ENCODE measurements at regions not wholly inside any gene's neighbourhood (a gene's known extent, or its start where the extent isn't known, plus 50 kb on each side); places are given as distances from the start of the nearest gene placed in this dataset.

GRCh38 chr15:47548231-47548630 is 169.1 kb upstream of the SEMA6D start:
- no peak for DNase-seq

GRCh38 chr15:47548986-47549385 is 168.3 kb upstream of the SEMA6D start:
- DNase-seq = no peak

GRCh38 chr15:47551079-47551478 is 166.2 kb upstream of the SEMA6D start:
- no peak for DNase-seq

- DNase-seq = no peak
Measured at GRCh38 chr15:47551546-47551945, 165.8 kb upstream of the SEMA6D start.

DNA sequence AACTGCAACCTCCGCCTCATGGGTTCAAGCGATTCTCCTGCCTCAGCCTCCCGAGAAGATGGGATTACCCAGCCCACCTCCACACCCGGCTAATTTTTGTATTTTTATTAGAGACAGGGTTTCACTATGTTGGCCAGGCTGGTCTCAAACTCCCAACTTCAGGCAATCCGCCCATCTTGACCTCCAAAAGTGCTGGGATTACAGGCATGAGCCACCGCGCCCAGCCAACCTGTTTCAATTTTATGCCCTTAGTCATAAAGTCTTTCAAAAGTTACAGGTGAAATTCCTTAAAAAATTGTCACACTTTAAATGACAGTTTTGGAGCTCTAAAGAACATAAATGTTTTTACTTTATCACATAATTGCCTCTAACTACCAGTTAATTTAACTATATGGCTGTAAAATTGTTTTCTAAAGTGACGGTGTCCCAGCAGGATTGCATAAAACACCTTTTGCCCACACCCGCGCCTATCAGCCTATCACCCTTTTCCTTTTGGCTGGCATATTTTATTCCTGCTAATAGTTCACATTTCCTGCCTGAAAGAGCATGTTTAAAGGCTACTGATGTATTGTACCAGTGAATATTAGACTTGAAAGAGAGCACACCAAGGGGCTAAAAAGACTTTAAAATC is 164.2 kb upstream of the SEMA6D start:
- no peak for DNase-seq

DNA sequence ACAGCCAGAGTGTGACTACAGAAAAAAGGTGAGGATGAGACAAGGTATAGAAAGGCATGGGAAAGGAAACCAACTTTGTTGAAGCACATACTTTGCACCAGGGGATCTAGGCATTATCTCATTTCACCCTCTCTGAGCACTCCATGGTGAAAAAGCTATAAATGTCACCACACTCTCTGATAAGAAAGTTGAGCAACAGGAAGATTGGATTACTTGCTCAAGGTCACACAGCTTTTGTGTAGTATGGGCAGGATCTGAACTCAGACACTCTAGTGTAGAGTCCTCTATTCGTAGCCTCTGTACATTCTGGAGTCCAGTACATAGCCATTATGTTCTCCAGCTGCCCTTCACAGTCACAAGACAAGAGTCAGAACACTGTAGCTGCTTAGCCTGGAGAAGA is 163.4 kb upstream of the SEMA6D start:
- DNase-seq = no peak

- no peak for DNase-seq
Measured at GRCh38 chr15:47561102-47561501, 156.2 kb upstream of the SEMA6D start.

GRCh38 chr15:47565949-47566348 is 151.4 kb upstream of the SEMA6D start:
- no peak for DNase-seq

- no peak for DNase-seq
Measured at GRCh38 chr15:47566610-47567009, 150.7 kb upstream of the SEMA6D start.

GRCh38 chr15:47568030-47568429 is 149.3 kb upstream of the SEMA6D start:
- DNase-seq = no peak

GRCh38 chr15:47570044-47570443 is 147.3 kb upstream of the SEMA6D start:
- no peak for DNase-seq

GRCh38 chr15:47570451-47570850 is 146.9 kb upstream of the SEMA6D start:
- no peak for DNase-seq

DNA sequence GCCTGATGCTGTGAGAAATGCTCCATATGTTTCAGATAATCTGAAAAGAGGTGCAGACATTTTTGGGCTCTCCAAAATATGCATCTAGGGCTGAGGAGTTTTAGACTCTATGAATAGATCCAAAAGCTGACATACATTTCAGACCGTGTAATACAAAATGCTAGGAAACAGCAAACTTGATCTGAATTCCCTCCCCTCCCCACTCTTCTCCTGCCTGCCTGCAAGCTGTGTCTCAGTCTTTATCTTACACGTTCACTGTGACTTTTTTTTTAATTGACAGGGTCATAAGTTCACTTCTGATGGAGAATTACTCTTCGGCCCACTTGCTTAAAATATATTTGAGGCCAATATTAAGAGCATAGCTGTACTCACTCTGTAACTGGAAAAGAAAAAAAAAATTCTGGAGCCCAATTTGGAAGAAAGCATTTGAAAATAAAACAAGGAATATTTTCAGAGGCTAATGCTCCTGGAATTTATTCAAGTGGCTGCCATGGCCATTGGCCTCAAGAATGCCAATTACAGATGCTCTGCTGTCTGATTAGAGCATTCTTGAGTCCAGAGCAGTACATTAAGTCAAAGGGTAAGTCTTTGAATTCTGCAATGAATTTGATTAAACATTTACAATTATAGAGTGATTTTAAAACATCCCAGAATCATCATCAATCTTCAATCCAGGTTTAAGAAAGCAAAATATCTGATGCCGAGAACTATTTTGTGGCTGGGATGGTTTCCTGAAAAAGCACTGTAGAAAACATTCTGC is 146.2 kb upstream of the SEMA6D start:
- no peak for DNase-seq

GRCh38 chr15:47573673-47574072 is 143.6 kb upstream of the SEMA6D start:
- DNase-seq = no peak

GRCh38 chr15:47577000-47577399 is 140.3 kb upstream of the SEMA6D start:
- no peak for DNase-seq

GRCh38 chr15:47577461-47577860 is 139.8 kb upstream of the SEMA6D start:
- no peak for DNase-seq

DNA sequence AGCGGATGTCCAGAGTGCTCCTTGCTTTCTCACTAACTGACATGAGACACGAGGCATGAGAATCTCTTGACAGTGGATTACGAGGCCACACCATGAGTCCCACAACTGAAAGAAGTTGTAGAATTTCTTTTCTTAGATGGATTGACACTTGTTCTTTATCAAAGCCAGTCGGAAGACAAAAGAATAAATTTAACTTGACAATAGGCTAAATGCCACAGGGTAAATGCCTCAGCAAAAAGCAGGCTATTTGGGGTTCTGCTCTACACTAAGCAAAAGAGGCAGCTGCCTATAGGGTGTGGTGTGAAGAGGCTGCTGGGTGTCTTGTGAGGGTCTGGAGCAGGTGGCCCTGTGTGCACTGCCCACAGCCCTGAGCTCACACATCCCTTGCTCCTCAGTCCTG is 135.1 kb upstream of the SEMA6D start:
- no peak for DNase-seq

GRCh38 chr15:47584316-47584715 is 133.0 kb upstream of the SEMA6D start:
- DNase-seq = no peak

DNA sequence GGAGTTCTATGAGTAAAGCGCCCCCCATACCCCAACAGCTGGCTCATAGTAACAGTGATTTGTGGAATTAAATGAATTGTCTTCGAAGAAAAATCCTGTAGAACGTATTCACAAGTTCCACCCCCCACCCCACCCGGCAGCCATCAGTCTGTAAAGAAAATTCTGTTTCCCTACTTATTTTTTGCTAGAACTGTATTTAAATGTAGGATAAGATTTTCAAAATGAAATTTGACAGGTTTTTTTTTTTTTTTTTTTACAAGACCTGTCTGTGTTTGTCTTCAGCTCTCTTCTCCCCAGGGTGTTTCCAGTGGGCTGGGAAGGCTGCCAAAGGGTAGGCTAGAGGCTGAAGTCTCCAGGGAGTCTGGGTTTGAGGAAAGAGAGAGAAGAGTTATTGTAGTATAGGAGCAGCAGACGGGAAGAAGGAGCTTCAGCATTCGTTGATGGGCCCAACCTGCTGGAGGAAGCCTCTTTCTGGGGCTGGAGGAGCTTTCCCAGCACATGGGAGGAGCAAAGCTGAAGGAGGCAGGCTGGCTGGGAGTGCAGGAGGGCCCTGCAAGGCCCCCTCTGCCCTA is 130.6 kb upstream of the SEMA6D start:
- no peak for DNase-seq

- DNase-seq = no peak
Measured at GRCh38 chr15:47587940-47588802, 129.1 kb upstream of the SEMA6D start.

GRCh38 chr15:47588958-47589357 is 128.3 kb upstream of the SEMA6D start:
- no peak for DNase-seq

GRCh38 chr15:47598996-47599395 is 118.3 kb upstream of the SEMA6D start:
- DNase-seq = no peak

GRCh38 chr15:47599806-47600205 is 117.5 kb upstream of the SEMA6D start:
- DNase-seq = no peak

All from activated gamma-delta T cell (primary cell).